ENCODE measurements at regions not wholly inside any gene's neighbourhood (a gene's known extent, or its start where the extent isn't known, plus 50 kb on each side); places are given as distances from the start of the nearest gene placed in this dataset.

- no peaks in the 10 kb centered on the region for H3K9me3 ChIP-seq (ENCODE audit: insufficient read depth, low read length)
- no peaks in the 10 kb centered on the region for H3K27me3 ChIP-seq (ENCODE audit: low read depth, low read length)
- no peak for TF ChIP-seq EZH2phosphoT487 (IDR thresholded peaks at IDR 0.05; ENCODE audit: low read depth)
- TF ChIP-seq, protein P1, sequence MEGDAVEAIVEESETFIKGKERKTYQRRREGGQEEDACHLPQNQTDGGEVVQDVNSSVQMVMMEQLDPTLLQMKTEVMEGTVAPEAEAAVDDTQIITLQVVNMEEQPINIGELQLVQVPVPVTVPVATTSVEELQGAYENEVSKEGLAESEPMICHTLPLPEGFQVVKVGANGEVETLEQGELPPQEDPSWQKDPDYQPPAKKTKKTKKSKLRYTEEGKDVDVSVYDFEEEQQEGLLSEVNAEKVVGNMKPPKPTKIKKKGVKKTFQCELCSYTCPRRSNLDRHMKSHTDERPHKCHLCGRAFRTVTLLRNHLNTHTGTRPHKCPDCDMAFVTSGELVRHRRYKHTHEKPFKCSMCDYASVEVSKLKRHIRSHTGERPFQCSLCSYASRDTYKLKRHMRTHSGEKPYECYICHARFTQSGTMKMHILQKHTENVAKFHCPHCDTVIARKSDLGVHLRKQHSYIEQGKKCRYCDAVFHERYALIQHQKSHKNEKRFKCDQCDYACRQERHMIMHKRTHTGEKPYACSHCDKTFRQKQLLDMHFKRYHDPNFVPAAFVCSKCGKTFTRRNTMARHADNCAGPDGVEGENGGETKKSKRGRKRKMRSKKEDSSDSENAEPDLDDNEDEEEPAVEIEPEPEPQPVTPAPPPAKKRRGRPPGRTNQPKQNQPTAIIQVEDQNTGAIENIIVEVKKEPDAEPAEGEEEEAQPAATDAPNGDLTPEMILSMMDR (IDR thresholded peaks at IDR 0.05; ENCODE audit: low read depth, low read length): no peak
- no peak overlapping the region for H3K27ac ChIP-seq (ENCODE audit: low read length)
- H3K9ac ChIP-seq (ENCODE audit: low read length): no peak overlapping the region
- no peak overlapping the region for H3K4me2 ChIP-seq (ENCODE audit: low read length)
- H3K4me1 ChIP-seq (ENCODE audit: low read length): no peaks in the 10 kb centered on the region
- no peak overlapping the region for H3K4me3 ChIP-seq (ENCODE audit: low read length)
- H2AFZ ChIP-seq (ENCODE audit: low read depth, low read length): no peak overlapping the region
- no peaks in the 10 kb centered on the region for H4K20me1 ChIP-seq (ENCODE audit: insufficient read depth, low read length)
- no peaks in the 10 kb centered on the region for H3K36me3 ChIP-seq (replicated peaks; ENCODE audit: low read depth, low read length)
- H3K79me2 ChIP-seq (ENCODE audit: low read length): no peaks in the 10 kb centered on the region
These were observed 61.0 kb downstream of the POLR2M start for GRCh38 chr15:57767481-57767880.

DNA sequence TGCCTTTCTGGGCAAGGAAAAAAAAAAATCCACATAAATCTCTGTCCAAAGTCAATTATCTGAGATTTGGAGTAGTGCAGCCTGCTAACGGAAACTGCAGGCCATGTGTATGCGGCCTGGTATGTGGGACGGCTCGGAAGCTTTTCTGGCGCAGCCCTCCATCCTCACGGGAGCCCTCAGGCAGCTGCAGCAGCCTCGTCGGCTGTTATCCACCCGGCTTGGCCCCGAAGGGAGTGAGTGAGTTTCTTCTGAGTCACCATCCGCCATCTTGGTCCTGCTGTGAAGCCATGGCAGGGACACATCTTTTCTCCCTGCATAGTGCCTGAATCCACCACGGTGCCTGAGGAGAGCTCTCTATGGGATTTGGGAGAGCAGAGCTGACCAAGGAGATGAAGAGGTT lies 62.8 kb downstream of the POLR2M start:
- H3K9ac ChIP-seq (ENCODE audit: low read length): no peak overlapping the region
- H2AFZ ChIP-seq (ENCODE audit: low read depth, low read length): no peak overlapping the region
- no peaks in the 10 kb centered on the region for H3K36me3 ChIP-seq (replicated peaks; ENCODE audit: low read depth, low read length)
- no peak overlapping the region for H3K4me2 ChIP-seq (ENCODE audit: low read length)
- TF ChIP-seq EZH2phosphoT487 (IDR thresholded peaks at IDR 0.05; ENCODE audit: low read depth): no peak
- TF ChIP-seq, protein P1 (IDR thresholded peaks at IDR 0.05; ENCODE audit: low read depth, low read length): no peak
- no peak overlapping the region for H3K4me3 ChIP-seq (ENCODE audit: low read length)
- H3K27ac ChIP-seq (ENCODE audit: low read length): no peak overlapping the region
- H3K9me3 ChIP-seq (ENCODE audit: insufficient read depth, low read length): no peaks in the 10 kb centered on the region
- no peaks in the 10 kb centered on the region for H3K79me2 ChIP-seq (ENCODE audit: low read length)
- H3K27me3 ChIP-seq (ENCODE audit: low read depth, low read length): no peaks in the 10 kb centered on the region
- H4K20me1 ChIP-seq (ENCODE audit: insufficient read depth, low read length): no peaks in the 10 kb centered on the region
- H3K4me1 ChIP-seq (ENCODE audit: low read length): no peaks in the 10 kb centered on the region

DNA sequence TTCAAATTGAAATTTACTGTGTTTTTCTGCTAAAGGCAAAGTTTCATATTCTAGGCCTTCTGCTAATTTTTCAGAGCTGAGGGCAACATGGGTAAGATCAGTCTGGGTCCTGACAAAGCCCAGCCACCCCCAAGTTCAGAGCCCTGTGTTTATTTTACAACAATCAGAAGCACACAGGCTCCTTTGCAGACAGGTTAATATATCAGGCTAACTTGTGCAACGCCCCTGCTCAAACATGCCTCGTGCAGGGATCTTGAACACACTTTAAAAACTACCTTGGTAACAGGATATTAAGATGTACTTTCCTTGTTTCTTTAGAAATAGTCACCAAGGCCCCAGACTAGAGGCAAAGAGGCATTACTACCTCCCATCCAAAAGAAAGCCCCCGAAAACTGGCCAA lies 64.0 kb downstream of the POLR2M start:
- Histone ChIP-seq H3K9me3 (ENCODE audit: insufficient read depth, low read length) (no peaks in the 10 kb centered on the region), H3K4me1 (ENCODE audit: low read length) (no peaks in the 10 kb centered on the region), H3K36me3 (replicated peaks; ENCODE audit: low read depth, low read length) (no peaks in the 10 kb centered on the region), H3K4me2 (ENCODE audit: low read length) (no peak overlapping the region), H3K27me3 (ENCODE audit: low read depth, low read length) (no peaks in the 10 kb centered on the region), H3K27ac (ENCODE audit: low read length) (no peak overlapping the region), H4K20me1 (ENCODE audit: insufficient read depth, low read length) (no peaks in the 10 kb centered on the region), H2AFZ (ENCODE audit: low read depth, low read length) (no peak overlapping the region), H3K9ac (ENCODE audit: low read length) (no peak overlapping the region), H3K79me2 (ENCODE audit: low read length) (no peaks in the 10 kb centered on the region), H3K4me3 (ENCODE audit: low read length) (no peak overlapping the region)
- TF ChIP-seq, protein P1 (IDR thresholded peaks at IDR 0.05; ENCODE audit: low read depth, low read length): no peak
- no peak for TF ChIP-seq EZH2phosphoT487 (IDR thresholded peaks at IDR 0.05; ENCODE audit: low read depth)

- H3K9me3 ChIP-seq (ENCODE audit: insufficient read depth, low read length): no peaks in the 10 kb centered on the region
- no peak overlapping the region for H2AFZ ChIP-seq (ENCODE audit: low read depth, low read length)
- no peak overlapping the region for H3K4me3 ChIP-seq (ENCODE audit: low read length)
- H3K27me3 ChIP-seq (ENCODE audit: low read depth, low read length): no peaks in the 10 kb centered on the region
- H3K36me3 ChIP-seq (replicated peaks; ENCODE audit: low read depth, low read length): no peaks in the 10 kb centered on the region
- H3K79me2 ChIP-seq (ENCODE audit: low read length): no peaks in the 10 kb centered on the region
- no peak overlapping the region for H3K4me2 ChIP-seq (ENCODE audit: low read length)
- no peak overlapping the region for H3K9ac ChIP-seq (ENCODE audit: low read length)
- no peaks in the 10 kb centered on the region for H4K20me1 ChIP-seq (ENCODE audit: insufficient read depth, low read length)
- H3K27ac ChIP-seq (ENCODE audit: low read length): no peak overlapping the region
- no peak for TF ChIP-seq EZH2phosphoT487 (IDR thresholded peaks at IDR 0.05; ENCODE audit: low read depth)
- TF ChIP-seq, protein P1 (IDR thresholded peaks at IDR 0.05; ENCODE audit: low read depth, low read length): no peak
- H3K4me1 ChIP-seq (ENCODE audit: low read length): no peaks in the 10 kb centered on the region
These were observed 65.9 kb downstream of the POLR2M start for GRCh38 chr15:57772223-57772957.
